ENCODE measurements at regions not wholly inside any gene's neighbourhood (a gene's known extent, or its start where the extent isn't known, plus 50 kb on each side); places are given as distances from the start of the nearest gene placed in this dataset.
"Not testable (repeated sequence)": the region's sequence is repeated elsewhere in the genome, so short reads cannot be mapped to it uniquely, and the experiment has no call there.

- peaks cover 3% of the 10 kb centered on the region for H3K27me3 Mint-ChIP-seq (ENCODE audit: low read depth)
- no peaks in the 10 kb centered on the region for H3K4me1 Mint-ChIP-seq (ENCODE audit: low read depth)
- H3K9me3 Mint-ChIP-seq = no peaks in the 10 kb centered on the region
- no peak overlapping the region for H3K4me3 Mint-ChIP-seq
- no peaks in the 10 kb centered on the region for H3K36me3 Mint-ChIP-seq (ENCODE audit: low read depth)
- no peak overlapping the region for H3K27ac Mint-ChIP-seq
Observed at GRCh38 chr5:116736671-116737070, 162.0 kb upstream of the SEMA6A start.

- H3K4me3 Mint-ChIP-seq = no peak overlapping the region
- peaks cover 3% of the 10 kb centered on the region for H3K27me3 Mint-ChIP-seq (ENCODE audit: low read depth)
- no peaks in the 10 kb centered on the region for H3K9me3 Mint-ChIP-seq
- H3K36me3 Mint-ChIP-seq (ENCODE audit: low read depth) = no peaks in the 10 kb centered on the region
- H3K27ac Mint-ChIP-seq = no peak overlapping the region
- no peaks in the 10 kb centered on the region for H3K4me1 Mint-ChIP-seq (ENCODE audit: low read depth)
Observed at GRCh38 chr5:116733991-116734975, 159.7 kb upstream of the SEMA6A start.

GRCh38 chr5:116732591-116732990 is 158.0 kb upstream of the SEMA6A start:
- Mint-ChIP-seq H3K9me3 (no peaks in the 10 kb centered on the region), H3K27ac (no peak overlapping the region), H3K27me3 (ENCODE audit: low read depth) (peaks cover 3% of the 10 kb centered on the region), H3K4me3 (no peak overlapping the region), H3K4me1 (ENCODE audit: low read depth) (no peaks in the 10 kb centered on the region), H3K36me3 (ENCODE audit: low read depth) (no peaks in the 10 kb centered on the region)

GRCh38 chr5:116731432-116731831 is 156.8 kb upstream of the SEMA6A start:
- H3K36me3 Mint-ChIP-seq (ENCODE audit: low read depth) = no peaks in the 10 kb centered on the region
- H3K4me3 Mint-ChIP-seq = no peak overlapping the region
- H3K27ac Mint-ChIP-seq = no peak overlapping the region
- H3K4me1 Mint-ChIP-seq (ENCODE audit: low read depth) = no peaks in the 10 kb centered on the region
- no peaks in the 10 kb centered on the region for H3K9me3 Mint-ChIP-seq
- H3K27me3 Mint-ChIP-seq (ENCODE audit: low read depth) = peaks cover 3% of the 10 kb centered on the region

- no peaks in the 10 kb centered on the region for H3K9me3 Mint-ChIP-seq
- no peaks in the 10 kb centered on the region for H3K4me1 Mint-ChIP-seq (ENCODE audit: low read depth)
- H3K27ac Mint-ChIP-seq = no peak overlapping the region
- no peak overlapping the region for H3K4me3 Mint-ChIP-seq
- H3K36me3 Mint-ChIP-seq (ENCODE audit: low read depth) = no peaks in the 10 kb centered on the region
- H3K27me3 Mint-ChIP-seq (ENCODE audit: low read depth) = peaks cover 3% of the 10 kb centered on the region
Observed at GRCh38 chr5:116730706-116731105, 156.1 kb upstream of the SEMA6A start.

- H3K4me1 Mint-ChIP-seq (ENCODE audit: low read depth) = no peaks in the 10 kb centered on the region
- H3K36me3 Mint-ChIP-seq (ENCODE audit: low read depth) = no peaks in the 10 kb centered on the region
- no peaks in the 10 kb centered on the region for H3K9me3 Mint-ChIP-seq
- H3K27ac Mint-ChIP-seq = no peak overlapping the region
- H3K4me3 Mint-ChIP-seq = no peak overlapping the region
- peaks cover 3% of the 10 kb centered on the region for H3K27me3 Mint-ChIP-seq (ENCODE audit: low read depth)
Observed at GRCh38 chr5:116730185-116730584, 155.6 kb upstream of the SEMA6A start.

GRCh38 chr5:116727248-116727647 is 152.6 kb upstream of the SEMA6A start:
- H3K27ac Mint-ChIP-seq = no peak overlapping the region
- no peaks in the 10 kb centered on the region for H3K27me3 Mint-ChIP-seq (ENCODE audit: low read depth)
- H3K36me3 Mint-ChIP-seq (ENCODE audit: low read depth) = no peaks in the 10 kb centered on the region
- no peak overlapping the region for H3K4me3 Mint-ChIP-seq
- H3K4me1 Mint-ChIP-seq (ENCODE audit: low read depth) = no peaks in the 10 kb centered on the region
- no peaks in the 10 kb centered on the region for H3K9me3 Mint-ChIP-seq

- not testable (repeated sequence) for H3K27ac Mint-ChIP-seq; H3K4me1 Mint-ChIP-seq (ENCODE audit: low read depth); H3K9me3 Mint-ChIP-seq; H3K4me3 Mint-ChIP-seq; H3K27me3 Mint-ChIP-seq (ENCODE audit: low read depth); H3K36me3 Mint-ChIP-seq (ENCODE audit: low read depth)
Observed at GRCh38 chr5:116726180-116726579, 151.6 kb upstream of the SEMA6A start.

- H3K9me3 Mint-ChIP-seq = no peaks in the 10 kb centered on the region
- no peaks in the 10 kb centered on the region for H3K27me3 Mint-ChIP-seq (ENCODE audit: low read depth)
- no peaks in the 10 kb centered on the region for H3K4me1 Mint-ChIP-seq (ENCODE audit: low read depth)
- no peaks in the 10 kb centered on the region for H3K36me3 Mint-ChIP-seq (ENCODE audit: low read depth)
- H3K4me3 Mint-ChIP-seq = no peak overlapping the region
- no peak overlapping the region for H3K27ac Mint-ChIP-seq
Observed at GRCh38 chr5:116724971-116725370, 150.3 kb upstream of the SEMA6A start.

GRCh38 chr5:116722651-116723050 is 148.0 kb upstream of the SEMA6A start:
- Mint-ChIP-seq H3K4me1 (ENCODE audit: low read depth) (no peaks in the 10 kb centered on the region), H3K4me3 (no peak overlapping the region), H3K27me3 (ENCODE audit: low read depth) (no peaks in the 10 kb centered on the region), H3K36me3 (ENCODE audit: low read depth) (no peaks in the 10 kb centered on the region), H3K9me3 (no peaks in the 10 kb centered on the region), H3K27ac (no peak overlapping the region)

- no peaks in the 10 kb centered on the region for H3K27me3 Mint-ChIP-seq (ENCODE audit: low read depth)
- no peaks in the 10 kb centered on the region for H3K36me3 Mint-ChIP-seq (ENCODE audit: low read depth)
- no peak overlapping the region for H3K4me3 Mint-ChIP-seq
- no peak overlapping the region for H3K27ac Mint-ChIP-seq
- H3K9me3 Mint-ChIP-seq = no peaks in the 10 kb centered on the region
- no peaks in the 10 kb centered on the region for H3K4me1 Mint-ChIP-seq (ENCODE audit: low read depth)
Observed at GRCh38 chr5:116719106-116719505, 144.5 kb upstream of the SEMA6A start.

GRCh38 chr5:116718317-116718716 is 143.7 kb upstream of the SEMA6A start:
- no peaks in the 10 kb centered on the region for H3K27me3 Mint-ChIP-seq (ENCODE audit: low read depth)
- no peak overlapping the region for H3K4me3 Mint-ChIP-seq
- no peaks in the 10 kb centered on the region for H3K9me3 Mint-ChIP-seq
- H3K4me1 Mint-ChIP-seq (ENCODE audit: low read depth) = no peaks in the 10 kb centered on the region
- no peaks in the 10 kb centered on the region for H3K36me3 Mint-ChIP-seq (ENCODE audit: low read depth)
- no peak overlapping the region for H3K27ac Mint-ChIP-seq

GRCh38 chr5:116709082-116709481 is 134.5 kb upstream of the SEMA6A start:
- no peaks in the 10 kb centered on the region for H3K27me3 Mint-ChIP-seq (ENCODE audit: low read depth)
- no peaks in the 10 kb centered on the region for H3K9me3 Mint-ChIP-seq
- no peaks in the 10 kb centered on the region for H3K4me1 Mint-ChIP-seq (ENCODE audit: low read depth)
- H3K27ac Mint-ChIP-seq = no peak overlapping the region
- H3K4me3 Mint-ChIP-seq = no peak overlapping the region
- no peaks in the 10 kb centered on the region for H3K36me3 Mint-ChIP-seq (ENCODE audit: low read depth)

GRCh38 chr5:116705121-116705519 is 130.5 kb upstream of the SEMA6A start:
- not testable (repeated sequence) for H3K4me1 Mint-ChIP-seq (ENCODE audit: low read depth); H3K36me3 Mint-ChIP-seq (ENCODE audit: low read depth); H3K27ac Mint-ChIP-seq; H3K4me3 Mint-ChIP-seq; H3K9me3 Mint-ChIP-seq; H3K27me3 Mint-ChIP-seq (ENCODE audit: low read depth)

GRCh38 chr5:116703941-116704340 is 129.3 kb upstream of the SEMA6A start:
- Mint-ChIP-seq H3K4me1 (ENCODE audit: low read depth) (no peaks in the 10 kb centered on the region), H3K27ac (no peak overlapping the region), H3K36me3 (ENCODE audit: low read depth) (no peaks in the 10 kb centered on the region), H3K9me3 (no peaks in the 10 kb centered on the region), H3K27me3 (ENCODE audit: low read depth) (no peaks in the 10 kb centered on the region), H3K4me3 (no peak overlapping the region)
